ENCODE measurements at regions not wholly inside any gene's neighbourhood (a gene's known extent, or its start where the extent isn't known, plus 50 kb on each side); places are given as distances from the start of the nearest gene placed in this dataset.

DNA sequence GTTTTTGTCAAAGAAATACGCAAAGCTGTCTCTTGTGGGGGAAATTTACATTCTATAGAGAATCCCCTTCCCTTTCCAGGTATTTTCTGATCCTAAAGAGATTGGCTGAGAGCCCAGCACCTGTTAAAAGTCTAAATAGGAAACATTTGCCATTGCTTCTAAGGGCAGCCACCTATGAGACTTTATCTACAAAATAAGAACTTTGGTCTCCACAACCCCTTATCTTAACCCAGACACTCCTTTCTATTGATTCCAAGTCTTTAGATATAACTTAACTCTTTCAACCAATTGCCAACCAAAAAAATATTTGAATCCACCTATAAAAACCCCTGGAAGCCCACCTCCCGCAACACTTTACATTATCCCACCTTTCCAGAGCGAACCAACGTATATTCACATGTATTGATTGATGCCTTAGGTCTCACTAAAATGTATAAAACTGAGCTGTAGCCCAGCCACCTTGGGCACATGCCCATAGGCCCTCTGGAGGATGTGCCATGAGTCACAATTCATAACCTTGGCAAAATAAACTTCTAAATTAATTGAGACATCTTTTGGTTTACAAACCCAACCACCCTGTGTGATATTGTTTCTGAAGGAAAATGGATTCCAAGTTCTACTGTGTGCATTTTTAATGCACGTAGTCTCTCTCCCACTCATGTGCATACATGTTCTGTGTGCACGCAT lies 211.4 kb downstream of the GAS1 start:
- ATAC-seq (no peak), DNase-seq (peak; percentile 39)
- no TSS peak for BruUV-seq (replicated peaks)
- no peak overlapping the region for H2AFZ ChIP-seq (ENCODE audit: low read length)
- ChIA-PET CTCF (no interaction called here), POLR2A (ENCODE audit: unreplicated experiment) (no interaction called here)
- no peaks in the 10 kb centered on the region for H4K20me1 ChIP-seq (ENCODE audit: low read length)
- no peak overlapping the region for H3K9ac ChIP-seq (ENCODE audit: low read length)
- peaks cover 27% of the 10 kb centered on the region for H3K4me1 ChIP-seq (ENCODE audit: insufficient read depth, low read length)
- no peaks in the 10 kb centered on the region for H3K36me3 ChIP-seq (ENCODE audit: low read depth, low read length)
- no peaks in the 10 kb centered on the region for H3K9me2 ChIP-seq (replicated peaks; ENCODE audit: low read length)
- H3K4me2 ChIP-seq (ENCODE audit: low read length): no peak overlapping the region
- H3K4me3 ChIP-seq (ENCODE audit: low read length): no peak overlapping the region
- H3K9me3 ChIP-seq (ENCODE audit: low read length): no peaks in the 10 kb centered on the region
- no peaks in the 10 kb centered on the region for H3K79me2 ChIP-seq (ENCODE audit: low read length)
- no peak for TF ChIP-seq EZH2 (IDR thresholded peaks at IDR 0.05; ENCODE audit: low read length, unreplicated experiment)
- TF ChIP-seq EZH2phosphoT487 (IDR thresholded peaks at IDR 0.05; ENCODE audit: borderline replicate concordance, low read length): no peak
- TF ChIP-seq, protein P1, sequence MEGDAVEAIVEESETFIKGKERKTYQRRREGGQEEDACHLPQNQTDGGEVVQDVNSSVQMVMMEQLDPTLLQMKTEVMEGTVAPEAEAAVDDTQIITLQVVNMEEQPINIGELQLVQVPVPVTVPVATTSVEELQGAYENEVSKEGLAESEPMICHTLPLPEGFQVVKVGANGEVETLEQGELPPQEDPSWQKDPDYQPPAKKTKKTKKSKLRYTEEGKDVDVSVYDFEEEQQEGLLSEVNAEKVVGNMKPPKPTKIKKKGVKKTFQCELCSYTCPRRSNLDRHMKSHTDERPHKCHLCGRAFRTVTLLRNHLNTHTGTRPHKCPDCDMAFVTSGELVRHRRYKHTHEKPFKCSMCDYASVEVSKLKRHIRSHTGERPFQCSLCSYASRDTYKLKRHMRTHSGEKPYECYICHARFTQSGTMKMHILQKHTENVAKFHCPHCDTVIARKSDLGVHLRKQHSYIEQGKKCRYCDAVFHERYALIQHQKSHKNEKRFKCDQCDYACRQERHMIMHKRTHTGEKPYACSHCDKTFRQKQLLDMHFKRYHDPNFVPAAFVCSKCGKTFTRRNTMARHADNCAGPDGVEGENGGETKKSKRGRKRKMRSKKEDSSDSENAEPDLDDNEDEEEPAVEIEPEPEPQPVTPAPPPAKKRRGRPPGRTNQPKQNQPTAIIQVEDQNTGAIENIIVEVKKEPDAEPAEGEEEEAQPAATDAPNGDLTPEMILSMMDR (conservative IDR thresholded peaks at IDR 0.05; ENCODE audit: low read depth, low read length): no peak
- no peaks in the 10 kb centered on the region for H3F3A ChIP-seq (ENCODE audit: low read length, unreplicated experiment)
- intact Hi-C loops (cut with micrococcal nuclease): no loop called here
- H3K27me3 ChIP-seq (ENCODE audit: low read length): no peaks in the 10 kb centered on the region
- no peak overlapping the region for H3K27ac ChIP-seq (ENCODE audit: low read length)

DNA sequence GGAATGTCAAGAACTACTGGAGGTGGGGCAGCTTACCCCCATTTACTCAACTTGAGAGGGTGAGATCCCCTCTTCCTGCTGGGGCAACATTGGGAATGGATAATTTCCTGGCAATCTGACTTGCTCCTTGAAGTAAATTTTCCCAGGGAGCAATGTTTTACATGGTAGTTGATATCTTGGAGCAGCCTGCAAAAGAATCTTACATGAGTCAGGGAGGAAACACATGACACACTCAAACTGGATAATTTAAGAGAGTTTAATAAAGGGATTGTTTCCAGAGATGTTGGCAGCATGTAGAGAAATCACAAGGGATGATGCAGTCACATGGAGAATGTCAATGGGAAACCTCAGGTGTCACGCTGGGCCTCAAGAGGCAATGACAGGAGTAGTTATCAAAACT lies 212.5 kb downstream of the GAS1 start:
- Histone ChIP-seq H3K4me3 (ENCODE audit: low read length) (no peak overlapping the region), H3K9ac (ENCODE audit: low read length) (no peak overlapping the region), H3K4me1 (ENCODE audit: insufficient read depth, low read length) (peaks cover 27% of the 10 kb centered on the region), H3F3A (ENCODE audit: low read length, unreplicated experiment) (no peaks in the 10 kb centered on the region), H3K4me2 (ENCODE audit: low read length) (no peak overlapping the region), H3K36me3 (ENCODE audit: low read depth, low read length) (no peaks in the 10 kb centered on the region), H3K9me3 (ENCODE audit: low read length) (no peaks in the 10 kb centered on the region), H3K9me2 (replicated peaks; ENCODE audit: low read length) (no peaks in the 10 kb centered on the region), H3K27me3 (ENCODE audit: low read length) (no peaks in the 10 kb centered on the region), H4K20me1 (ENCODE audit: low read length) (no peaks in the 10 kb centered on the region), H2AFZ (ENCODE audit: low read length) (no peak overlapping the region), H3K79me2 (ENCODE audit: low read length) (no peaks in the 10 kb centered on the region), H3K27ac (ENCODE audit: low read length) (no peak overlapping the region)
- ATAC-seq (no peak), DNase-seq (peak; percentile 12)
- no TSS peak for BruUV-seq (replicated peaks)
- TF ChIP-seq, protein P1 (conservative IDR thresholded peaks at IDR 0.05; ENCODE audit: low read depth, low read length): no peak
- TF ChIP-seq EZH2phosphoT487 (IDR thresholded peaks at IDR 0.05; ENCODE audit: borderline replicate concordance, low read length) (no peak), EZH2 (IDR thresholded peaks at IDR 0.05; ENCODE audit: low read length, unreplicated experiment) (no peak)
- ChIA-PET CTCF (no interaction called here), POLR2A (ENCODE audit: unreplicated experiment) (no interaction called here)
- intact Hi-C loops (cut with micrococcal nuclease): no loop called here

DNA sequence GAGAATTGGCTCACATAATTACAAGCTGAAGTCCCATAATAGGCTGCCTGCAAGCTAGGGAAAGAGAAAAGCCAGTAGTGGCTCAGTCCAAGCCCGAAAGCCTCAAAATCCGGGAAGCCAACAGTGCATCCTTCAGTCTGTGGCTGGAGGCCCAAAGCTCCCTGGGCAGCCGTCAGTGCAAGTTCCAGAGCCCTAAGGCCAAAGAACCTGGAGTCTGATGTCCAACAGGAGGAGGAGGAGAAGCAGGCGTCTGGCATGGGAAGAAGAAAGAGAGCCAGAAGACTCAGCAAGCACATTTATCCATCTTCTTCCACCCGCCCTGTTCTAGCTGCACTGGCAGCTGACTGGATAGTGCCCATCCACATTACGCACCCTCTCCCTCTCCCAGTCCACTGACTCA lies 213.4 kb downstream of the GAS1 start:
- BruUV-seq (replicated peaks): no TSS peak
- Histone ChIP-seq H3K79me2 (ENCODE audit: low read length) (no peaks in the 10 kb centered on the region), H3K9ac (ENCODE audit: low read length) (no peak overlapping the region), H3K9me2 (replicated peaks; ENCODE audit: low read length) (no peaks in the 10 kb centered on the region), H4K20me1 (ENCODE audit: low read length) (no peaks in the 10 kb centered on the region), H3K27ac (ENCODE audit: low read length) (no peak overlapping the region), H3K9me3 (ENCODE audit: low read length) (no peaks in the 10 kb centered on the region), H3K4me2 (ENCODE audit: low read length) (no peak overlapping the region), H3F3A (ENCODE audit: low read length, unreplicated experiment) (no peaks in the 10 kb centered on the region), H3K36me3 (ENCODE audit: low read depth, low read length) (no peaks in the 10 kb centered on the region), H3K4me1 (ENCODE audit: insufficient read depth, low read length) (peaks cover 27% of the 10 kb centered on the region), H2AFZ (ENCODE audit: low read length) (no peak overlapping the region), H3K27me3 (ENCODE audit: low read length) (no peaks in the 10 kb centered on the region), H3K4me3 (ENCODE audit: low read length) (no peak overlapping the region)
- TF ChIP-seq EZH2 (IDR thresholded peaks at IDR 0.05; ENCODE audit: low read length, unreplicated experiment) (no peak), EZH2phosphoT487 (IDR thresholded peaks at IDR 0.05; ENCODE audit: borderline replicate concordance, low read length) (no peak)
- TF ChIP-seq, protein P1 (conservative IDR thresholded peaks at IDR 0.05; ENCODE audit: low read depth, low read length): no peak
- POLR2A ChIA-PET (ENCODE audit: unreplicated experiment): no interaction called here
- CTCF ChIA-PET: no interaction called here
- intact Hi-C loops (cut with micrococcal nuclease): no loop called here
- no peak for DNase-seq
- no peak for ATAC-seq

All from PC-3 (cell line).